ENCODE measurements at regions not wholly inside any gene's neighbourhood (a gene's known extent, or its start where the extent isn't known, plus 50 kb on each side); places are given as distances from the start of the nearest gene placed in this dataset.

GRCh38 chr1:113241237-113241636 is 149.1 kb upstream of the MAGI3 start:
- no peaks in the 10 kb centered on the region for H3K36me3 ChIP-seq
- no peak for DNase-seq
- H3K9me3 ChIP-seq, result no peaks in the 10 kb centered on the region
- H3K27ac ChIP-seq, result no peak overlapping the region
- TF ChIP-seq POLR2A (IDR thresholded peaks at IDR 0.05) (no peak), CTCF (IDR thresholded peaks at IDR 0.05) (no peak)
- H3K4me1 ChIP-seq, result peaks cover 0 to 17% (median 0%) of the 10 kb centered on the region in 4 donors
- H3K4me3 ChIP-seq, result no peak overlapping the region
- H3K27me3 ChIP-seq, result no peaks in the 10 kb centered on the region

GRCh38 chr1:113242481-113242880 is 147.8 kb upstream of the MAGI3 start:
- no peaks in the 10 kb centered on the region for H3K36me3 ChIP-seq
- peaks cover 0 to 17% (median 0%) of the 10 kb centered on the region in 4 donors for H3K4me1 ChIP-seq
- H3K27ac ChIP-seq, result peak overlapping the region in 3 of 4 donors; percentile 14 to 79 (median 74)
- no peaks in the 10 kb centered on the region for H3K27me3 ChIP-seq
- H3K9me3 ChIP-seq, result no peaks in the 10 kb centered on the region
- DNase-seq, result peak in 2 of 3 donors; percentile 86 to 90
- no peak overlapping the region for H3K4me3 ChIP-seq
- TF ChIP-seq POLR2A (IDR thresholded peaks at IDR 0.05) (no peak), CTCF (IDR thresholded peaks at IDR 0.05) (peak in 1 of 6 experiments; percentile 9)

GRCh38 chr1:113243529-113243928 is 146.8 kb upstream of the MAGI3 start:
- DNase-seq, result no peak
- Histone ChIP-seq H3K27me3 (no peaks in the 10 kb centered on the region), H3K4me3 (no peak overlapping the region), H3K9me3 (no peaks in the 10 kb centered on the region), H3K4me1 (peaks cover 0 to 17% (median 0%) of the 10 kb centered on the region in 4 donors), H3K36me3 (no peaks in the 10 kb centered on the region), H3K27ac (peak overlapping the region in 2 of 4 donors; percentile 73 to 79)
- TF ChIP-seq POLR2A (IDR thresholded peaks at IDR 0.05) (no peak), CTCF (IDR thresholded peaks at IDR 0.05) (no peak)

- Histone ChIP-seq H3K4me1 (peaks cover 0 to 17% (median 0%) of the 10 kb centered on the region in 4 donors), H3K9me3 (no peaks in the 10 kb centered on the region), H3K4me3 (no peak overlapping the region), H3K27me3 (no peaks in the 10 kb centered on the region), H3K27ac (peak overlapping the region in 2 of 4 donors; percentile 73 to 79), H3K36me3 (no peaks in the 10 kb centered on the region)
- DNase-seq, result no peak
- TF ChIP-seq CTCF (IDR thresholded peaks at IDR 0.05), result peak in 1 of 6 experiments; percentile 8
- TF ChIP-seq POLR2A (IDR thresholded peaks at IDR 0.05), result no peak
Measured at GRCh38 chr1:113244112-113244820, 146.0 kb upstream of the MAGI3 start.

- Histone ChIP-seq H3K4me1 (peaks cover 0 to 17% (median 0%) of the 10 kb centered on the region in 4 donors), H3K4me3 (no peak overlapping the region), H3K9me3 (no peaks in the 10 kb centered on the region), H3K27ac (peak overlapping the region in 1 of 4 donors; percentile 73), H3K27me3 (no peaks in the 10 kb centered on the region), H3K36me3 (no peaks in the 10 kb centered on the region)
- TF ChIP-seq POLR2A (IDR thresholded peaks at IDR 0.05) (no peak), CTCF (IDR thresholded peaks at IDR 0.05) (no peak)
- no peak for DNase-seq
Measured at GRCh38 chr1:113245252-113245651, 145.1 kb upstream of the MAGI3 start.

Measured in Peyer's patch (tissue), 4 donors.